ENCODE measurements at regions not wholly inside any gene's neighbourhood (a gene's known extent, or its start where the extent isn't known, plus 50 kb on each side); places are given as distances from the start of the nearest gene placed in this dataset.
"Not testable (repeated sequence)": the region's sequence is repeated elsewhere in the genome, so short reads cannot be mapped to it uniquely, and the experiment has no call there.

DNA sequence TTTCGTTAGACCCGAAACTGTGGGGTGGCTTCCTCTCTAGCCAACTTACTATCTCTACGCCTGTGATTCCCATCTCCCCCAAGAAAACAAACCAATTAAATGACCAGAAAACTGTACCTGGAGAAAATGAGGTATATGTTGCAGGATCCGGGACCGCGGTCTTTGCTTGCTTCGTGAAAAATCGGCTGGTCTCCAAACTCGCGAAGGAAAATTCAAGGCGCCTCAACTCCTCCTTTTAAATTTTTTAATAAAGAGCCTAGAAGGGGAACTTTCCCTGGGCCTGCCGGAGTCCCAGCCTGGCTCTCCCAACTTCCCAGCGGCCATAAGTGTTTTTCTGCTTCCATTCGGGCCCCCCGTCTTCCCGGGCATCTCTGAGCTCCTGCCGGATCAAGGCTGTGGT is 463.7 kb upstream of the ZNG1F start:
- not testable (repeated sequence) for TF ChIP-seq EZH2 (IDR thresholded peaks at IDR 0.05); FOXP2 (optimal IDR thresholded peaks at IDR 0.05; ENCODE audit: control extremely low read depth, extremely low read length, insufficient read depth); POLR2AphosphoS5 (IDR thresholded peaks at IDR 0.05; ENCODE audit: borderline replicate concordance, low read depth, low read length)

All from SK-N-MC (cell line).